Stimulated activated CD8-positive, alpha-beta memory T cell treated with anti-CD3 and anti-CD28 coated beads, Interleukin-7, amount 100 ng/mL, for 4 hours (primary cell): ENCODE measurements at regions not wholly inside any gene's neighbourhood (a gene's known extent, or its start where the extent isn't known, plus 50 kb on each side); places are given as distances from the start of the nearest gene placed in this dataset.

Experiments
- DNase-seq, 2 donors: peaks; one replicate each; pipeline ENCODE4 v3.0.0-alpha.2; 2020; ENCODE audit warnings: low read depth in 2 of 2

DNA sequence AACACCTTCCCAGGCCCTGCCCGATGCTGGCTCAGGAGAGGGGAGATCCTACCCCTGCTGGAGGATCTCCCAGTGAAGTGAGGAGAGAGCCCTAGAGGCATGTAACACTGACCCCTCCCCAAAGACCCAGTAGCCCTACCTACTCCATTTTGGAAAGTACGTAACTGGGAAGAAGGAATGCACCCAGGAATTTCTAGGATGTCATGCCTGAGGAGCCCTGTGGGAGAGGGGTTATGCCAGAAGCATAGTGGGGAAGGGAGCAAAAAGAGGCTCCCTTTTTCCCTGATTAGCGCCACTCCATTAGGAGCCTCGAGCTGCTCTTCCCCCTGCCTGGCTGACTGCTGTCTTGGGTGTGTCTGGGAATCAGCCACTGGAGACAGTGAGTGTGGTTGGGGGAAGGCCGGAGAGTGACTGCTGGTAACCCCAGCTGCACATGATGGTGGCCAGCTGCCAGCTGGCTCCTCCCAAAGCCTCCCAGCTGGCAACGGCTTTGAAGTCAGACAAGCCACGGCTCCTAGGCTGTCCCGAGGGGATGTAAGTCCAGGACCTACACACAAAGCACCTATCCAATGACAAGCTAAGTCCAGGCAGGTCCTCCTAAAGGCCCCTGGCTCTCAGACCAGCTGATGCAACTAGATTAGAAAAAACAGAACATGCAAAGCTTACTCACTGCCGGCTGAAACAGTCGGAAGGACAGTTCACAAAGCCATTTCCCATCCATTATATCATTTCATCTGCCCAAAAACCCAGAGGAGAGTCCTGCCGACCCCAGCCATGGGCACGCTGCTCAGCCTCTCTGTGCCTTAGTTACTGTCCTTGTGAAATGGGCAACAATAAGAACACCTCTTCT lies 136.5 kb upstream of the ABCA1 start:
- no peak for DNase-seq

DNA sequence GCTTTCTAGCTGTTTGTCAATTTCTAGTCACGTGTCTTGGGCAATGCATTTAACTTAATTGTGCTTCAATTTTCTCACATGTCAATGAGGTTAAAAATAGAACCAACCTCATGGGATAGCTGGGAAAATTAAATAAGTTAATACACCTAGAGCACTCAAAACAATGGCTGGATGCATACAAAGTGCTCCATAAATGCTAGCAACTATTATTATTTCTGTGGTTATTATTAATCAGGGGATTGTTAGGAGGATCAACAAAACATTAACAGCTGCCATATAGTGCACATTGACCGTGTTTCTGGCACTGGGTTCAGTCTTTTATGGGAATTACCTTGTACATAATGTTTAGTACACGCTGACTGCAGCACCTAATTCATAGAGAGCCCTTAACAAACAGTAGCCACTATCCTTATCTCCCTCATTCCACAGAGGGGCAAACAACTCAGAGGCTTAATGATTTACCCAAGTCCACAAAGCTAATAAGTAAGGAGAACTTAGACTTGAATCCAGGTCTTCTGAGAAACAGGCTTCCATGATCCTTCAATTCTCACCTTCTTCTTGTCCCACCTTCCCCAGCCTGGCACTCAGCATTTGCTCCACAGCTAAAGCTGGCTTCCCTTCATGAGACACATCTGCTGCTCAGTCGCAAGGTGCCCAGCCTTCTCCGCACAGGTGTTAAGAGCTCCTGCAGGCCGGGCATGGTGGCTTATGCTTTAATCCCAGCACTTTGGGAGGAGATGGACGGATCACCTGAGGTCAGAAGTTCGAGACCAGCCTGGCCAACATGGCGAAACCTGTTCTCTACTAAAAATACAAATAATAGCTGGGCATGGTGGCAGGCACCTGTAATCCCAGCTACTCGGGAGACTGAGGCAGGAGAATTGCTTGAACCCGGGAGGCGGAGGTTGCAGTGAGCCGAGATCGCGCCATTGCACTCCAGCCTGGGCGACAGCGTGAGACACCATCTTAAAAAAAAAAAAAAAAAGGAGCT lies 137.4 kb upstream of the ABCA1 start:
- no peak for DNase-seq

DNA sequence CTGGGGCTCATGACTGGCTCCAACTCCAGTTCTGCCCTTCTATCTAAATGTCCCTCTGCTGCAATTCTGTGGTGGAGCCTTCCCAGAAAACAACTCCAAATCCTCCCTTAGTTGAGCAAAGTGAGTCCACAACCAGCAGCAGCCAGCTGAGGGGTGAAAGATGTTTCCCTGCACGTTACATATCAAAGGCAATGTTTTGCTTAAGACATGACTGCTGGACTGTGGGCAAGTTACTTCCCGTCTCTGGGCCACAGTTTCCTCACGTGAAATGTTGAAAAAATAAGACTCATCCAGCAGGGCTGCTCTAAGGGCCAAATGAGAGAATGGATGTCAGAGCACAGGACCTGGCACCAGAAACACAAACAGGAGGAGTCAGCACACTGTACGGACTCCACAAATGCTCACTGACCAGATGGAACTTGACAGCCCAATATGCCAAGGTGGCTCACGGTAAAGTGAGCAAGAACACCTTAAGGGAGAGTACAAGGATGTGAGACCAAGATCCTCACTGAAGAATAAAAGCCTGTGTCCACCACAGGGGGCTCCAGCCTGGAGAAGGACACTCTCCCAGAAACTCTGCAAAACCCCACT lies 138.4 kb upstream of the ABCA1 start:
- no peak for DNase-seq

DNA sequence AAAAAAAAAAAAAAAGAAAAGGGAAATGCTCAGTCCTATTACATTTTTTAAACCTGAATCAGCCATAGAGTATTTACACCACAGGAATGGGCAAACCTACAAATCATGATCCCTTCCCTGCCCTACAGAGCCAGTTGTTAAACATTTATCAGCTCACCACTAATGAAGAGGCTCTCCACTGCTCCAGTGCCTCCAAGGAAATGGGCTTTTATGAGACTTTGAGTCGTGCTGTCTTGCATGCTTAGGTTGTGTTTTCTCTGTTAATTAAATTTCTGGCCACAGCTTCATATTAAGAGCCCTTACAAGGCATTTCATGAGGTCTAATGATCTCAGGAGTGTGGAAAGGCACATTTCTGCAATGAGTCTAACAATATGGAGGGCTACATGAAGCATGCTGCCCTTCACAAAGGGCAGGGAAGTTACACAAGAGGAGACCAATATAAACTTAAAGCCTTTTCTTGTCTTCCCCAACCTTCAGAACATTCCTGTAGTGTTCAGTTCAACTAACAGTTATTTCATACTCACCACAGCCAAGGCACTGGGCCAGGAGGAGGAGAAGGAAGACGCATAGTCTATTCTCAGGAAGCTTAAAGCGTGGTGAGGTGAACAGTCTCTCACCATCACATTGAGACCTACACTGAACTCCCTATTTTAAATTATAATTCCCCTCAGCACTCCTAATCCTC lies 140.1 kb upstream of the ABCA1 start:
- no peak for DNase-seq

DNA sequence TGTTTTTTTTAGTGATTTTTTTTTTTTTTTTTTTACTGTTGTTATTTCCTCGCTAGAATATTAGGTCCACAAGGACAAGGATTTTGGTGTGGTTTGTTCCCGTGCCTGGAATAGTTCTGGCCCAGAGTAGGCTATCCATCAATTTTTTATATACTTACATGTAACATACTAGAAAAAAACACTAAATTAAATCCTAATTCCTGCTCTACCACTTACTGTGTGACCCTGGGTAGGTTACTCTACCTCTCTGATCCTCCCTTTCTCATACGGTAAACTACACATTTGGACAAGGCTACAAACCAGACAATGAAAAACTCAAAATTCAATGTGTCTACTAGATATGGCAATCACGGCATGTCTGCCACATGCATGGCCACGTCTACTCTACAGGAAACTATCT lies 141.3 kb upstream of the ABCA1 start:
- DNase-seq = no peak

DNA sequence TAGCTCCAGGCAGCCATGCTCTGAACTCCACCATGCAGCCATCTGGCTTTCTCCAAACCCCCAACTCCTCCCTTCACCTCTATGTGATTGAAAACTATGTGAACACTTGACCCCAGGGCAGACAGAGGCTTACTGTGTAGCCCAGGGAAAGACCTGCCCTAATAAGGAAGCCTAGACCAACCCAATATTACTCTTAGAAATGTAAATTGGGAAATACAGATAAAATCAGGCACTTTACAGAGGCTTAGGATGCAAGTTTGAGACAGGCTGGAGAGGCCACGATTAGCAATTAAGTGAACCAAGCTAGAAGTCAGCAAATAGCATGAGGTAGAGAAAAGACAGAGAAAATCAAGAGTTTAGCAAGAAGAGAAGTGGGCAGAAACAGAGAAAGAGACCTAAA lies 141.7 kb upstream of the ABCA1 start:
- no peak for DNase-seq

DNA sequence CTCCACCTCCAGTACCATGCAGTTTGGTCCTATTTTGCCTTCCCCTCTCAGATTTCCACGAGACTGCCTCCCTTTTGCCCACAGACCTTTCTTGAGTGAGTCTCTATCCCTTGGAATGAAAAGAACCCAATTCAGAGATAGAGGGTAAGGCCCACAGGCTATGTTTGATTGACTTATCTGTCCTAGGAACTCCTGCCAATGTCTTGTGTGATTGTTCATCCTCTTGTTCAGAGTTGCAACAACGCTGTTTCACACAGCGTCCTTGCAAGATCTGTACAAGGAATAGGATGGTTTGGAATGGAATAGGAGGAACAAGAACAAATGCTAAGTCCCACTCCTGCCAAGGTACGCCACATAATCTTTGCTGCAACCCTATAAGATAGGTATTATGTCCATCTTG lies 142.2 kb upstream of the ABCA1 start:
- no peak for DNase-seq

DNA sequence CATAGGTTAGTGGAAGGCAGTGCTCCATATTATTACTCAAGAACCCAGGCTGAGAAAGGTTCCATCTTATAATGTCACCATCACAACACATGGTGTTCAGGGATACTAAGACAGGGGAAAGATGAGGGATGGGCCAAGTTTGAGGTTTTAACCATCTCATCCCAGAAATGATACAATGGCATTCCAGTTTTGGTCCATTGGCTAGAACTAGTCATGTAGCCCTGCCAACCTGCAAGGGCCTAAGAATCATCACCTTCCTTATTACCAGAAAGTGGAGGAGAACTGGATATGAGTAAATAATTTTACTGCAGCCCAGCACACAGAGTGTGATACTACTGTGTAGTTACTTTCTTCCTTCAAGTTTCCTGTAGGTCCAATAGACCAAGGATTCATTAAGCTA lies 144.5 kb upstream of the ABCA1 start:
- no peak for DNase-seq

DNA sequence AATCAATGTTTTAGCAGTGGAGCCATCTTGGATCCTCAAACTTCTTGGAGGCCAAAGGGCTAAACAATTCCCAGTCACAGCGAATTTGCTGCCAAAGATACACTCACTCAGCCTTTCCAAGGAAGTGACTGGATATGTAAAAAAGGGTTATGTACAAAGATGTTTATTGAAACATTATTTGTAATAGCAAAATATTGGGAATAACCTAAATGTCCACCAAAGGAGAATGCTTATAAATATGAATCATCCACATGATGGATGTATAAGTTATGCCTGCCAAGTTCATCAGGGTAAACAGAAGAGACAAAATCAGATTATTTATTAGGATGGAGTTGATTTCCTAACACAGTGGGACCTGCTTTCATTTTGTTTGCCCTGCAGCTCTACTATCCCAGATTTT lies 145.2 kb upstream of the ABCA1 start:
- DNase-seq = no peak

DNA sequence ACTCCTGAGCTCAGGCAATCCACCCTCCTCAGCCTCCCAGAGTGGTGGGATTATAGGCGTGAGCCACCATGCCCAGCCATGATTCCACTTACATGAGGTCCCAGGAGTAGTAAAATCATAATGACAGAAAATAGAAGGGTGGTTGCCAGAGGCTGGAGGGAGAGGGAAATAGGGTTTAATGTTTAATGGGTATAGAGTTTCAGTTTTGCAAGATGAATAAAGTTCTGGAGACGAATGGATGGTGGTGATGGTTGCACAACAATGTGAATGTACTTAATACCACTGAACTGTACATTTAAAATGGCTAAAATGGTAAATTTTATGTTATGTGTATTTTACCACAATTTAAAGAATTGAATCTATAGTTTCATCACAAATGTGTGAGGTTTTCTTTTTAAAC lies 146.5 kb upstream of the ABCA1 start:
- DNase-seq = no peak

DNA sequence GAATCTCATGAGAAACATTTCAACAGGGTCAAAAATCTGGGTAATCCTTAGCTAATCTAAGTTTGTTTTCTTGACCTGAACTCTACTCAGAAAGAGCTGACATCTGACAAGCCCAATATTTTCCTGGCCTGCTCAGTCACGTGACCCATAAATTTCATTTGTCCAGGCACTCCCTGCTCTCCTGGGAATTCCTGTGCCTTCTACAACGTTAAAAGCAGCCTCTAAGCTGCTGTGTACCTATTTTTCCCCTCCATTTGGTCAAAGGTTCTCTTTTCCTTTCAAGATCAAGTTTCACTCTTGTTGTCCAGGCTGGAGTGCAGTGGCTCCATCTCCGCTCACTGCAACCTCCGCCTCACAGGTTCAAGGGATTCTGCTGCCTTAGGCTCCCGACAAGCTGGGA lies 148.8 kb upstream of the ABCA1 start:
- no peak for DNase-seq

DNA sequence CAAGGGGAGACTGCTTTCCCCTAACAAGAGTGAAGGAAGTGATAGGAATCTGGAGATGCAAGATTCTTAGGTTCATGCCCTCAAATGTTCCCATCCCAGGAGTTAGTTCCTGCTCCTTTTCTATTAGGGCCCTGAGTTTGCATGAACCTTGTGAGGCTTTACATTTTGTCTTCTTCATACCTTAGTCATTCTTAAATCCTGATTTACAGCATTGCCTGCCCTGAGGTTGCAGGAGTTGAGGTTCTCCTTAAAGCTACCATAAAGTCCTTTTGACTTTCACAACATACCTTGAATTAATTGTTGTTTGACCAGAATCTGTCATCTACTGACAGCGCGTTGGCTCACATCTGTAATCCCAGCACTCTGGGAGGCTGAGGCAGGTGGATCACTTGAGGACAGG lies 151.5 kb upstream of the ABCA1 start:
- no peak for DNase-seq

DNA sequence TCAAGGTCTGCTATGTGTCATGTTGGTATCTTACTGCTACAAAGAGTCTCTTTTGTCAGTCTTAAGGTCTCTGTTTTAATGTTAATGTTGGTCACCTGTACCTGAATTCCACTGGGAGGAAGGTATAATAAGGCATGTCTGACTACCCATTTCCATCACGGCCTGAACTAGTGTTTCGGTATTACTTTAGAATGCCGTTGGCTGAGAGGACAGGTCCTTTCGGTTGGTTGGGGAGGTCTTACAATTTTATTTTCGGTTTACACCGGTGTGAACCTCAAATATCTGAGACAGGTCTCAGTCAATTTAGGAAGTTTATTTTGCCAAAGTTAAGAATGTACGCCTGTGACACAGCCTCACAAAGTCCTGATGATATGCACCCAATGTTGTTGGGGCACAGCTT lies 154.9 kb upstream of the ABCA1 start:
- DNase-seq = no peak

DNA sequence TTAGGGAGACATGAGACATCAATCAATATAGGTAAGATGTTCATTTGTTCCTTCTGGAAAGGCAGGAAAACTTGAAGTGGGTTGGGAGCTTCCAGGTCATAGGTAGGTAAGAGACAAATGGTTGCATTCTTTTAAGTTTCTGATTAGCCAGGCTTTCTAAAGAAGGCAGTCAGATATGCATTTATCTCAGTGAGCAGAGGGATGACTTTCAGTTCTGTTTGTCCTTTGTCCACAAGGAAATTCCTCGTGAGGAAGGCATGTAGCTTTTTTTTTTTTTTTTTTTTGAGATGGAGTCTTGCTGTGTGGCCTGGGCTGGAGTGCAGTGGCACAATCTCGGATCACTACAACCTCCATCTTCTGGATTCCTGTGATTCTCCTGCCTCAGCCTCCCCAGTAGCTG lies 155.3 kb upstream of the ABCA1 start:
- no peak for DNase-seq

DNA sequence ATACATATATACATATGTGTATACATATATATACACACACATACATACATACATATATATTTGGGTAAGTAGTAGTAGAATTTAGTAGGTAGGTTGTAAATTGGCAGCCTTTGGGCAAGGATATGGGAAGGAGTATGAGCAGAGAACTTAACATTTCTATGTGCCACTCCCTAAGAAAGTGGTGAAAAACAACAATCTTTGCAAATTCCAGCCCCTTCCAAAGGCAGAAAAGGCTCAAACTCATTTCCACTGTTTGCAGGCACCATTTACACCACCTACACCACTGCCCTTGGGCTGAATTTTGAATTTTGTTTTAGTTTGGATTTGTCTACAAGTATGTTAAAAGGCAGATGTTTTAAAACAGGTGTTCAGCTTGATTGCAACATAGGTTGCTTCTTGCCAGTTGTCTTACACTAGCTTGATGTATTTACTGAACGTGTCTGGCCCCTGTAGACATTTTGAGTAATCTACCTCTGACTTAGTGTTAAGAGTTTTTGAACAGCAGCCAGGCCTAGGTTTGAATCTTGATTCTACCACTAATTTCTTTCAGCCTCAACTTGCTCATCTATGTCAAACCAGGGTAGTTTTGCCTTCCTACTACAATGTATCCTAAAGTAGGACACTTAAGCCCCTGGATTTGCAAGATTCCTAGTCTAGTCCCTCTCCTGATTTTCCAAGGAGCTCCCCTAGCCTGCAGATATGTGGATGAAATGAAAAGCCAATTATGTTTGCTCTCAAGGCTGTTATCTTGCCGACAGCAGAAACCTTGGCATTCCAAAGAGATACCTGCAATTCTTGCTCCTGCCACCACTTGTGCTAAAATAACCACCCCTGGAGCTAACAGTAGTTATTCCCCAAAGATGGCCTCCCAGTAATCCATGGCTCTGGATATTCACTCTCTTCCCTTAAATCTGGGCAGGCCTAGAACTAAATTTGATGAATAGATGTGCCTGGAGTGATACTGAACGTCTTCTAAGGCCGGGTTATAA lies 156.2 kb upstream of the SLC44A1 start:
- DNase-seq = no peak

DNA sequence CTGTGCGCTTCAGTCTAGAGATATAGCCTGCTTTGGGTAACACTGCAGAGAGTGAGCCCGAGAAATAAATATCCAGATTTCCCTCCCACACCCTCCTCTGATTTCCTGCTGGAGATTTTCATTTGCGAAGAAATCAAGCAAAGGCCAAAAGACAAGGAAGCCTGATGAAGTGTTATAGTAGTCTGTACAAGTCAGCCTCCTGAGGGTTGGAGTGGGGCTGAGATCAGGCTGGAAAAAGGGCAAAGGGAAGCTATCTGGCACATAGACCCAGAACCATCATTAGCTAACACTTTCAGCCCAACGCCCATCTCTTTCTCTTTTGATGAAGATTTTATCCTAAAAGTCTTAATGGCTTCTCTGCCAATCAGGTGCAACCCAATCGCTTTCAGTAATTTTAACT lies 154.6 kb upstream of the SLC44A1 start:
- DNase-seq = no peak

DNA sequence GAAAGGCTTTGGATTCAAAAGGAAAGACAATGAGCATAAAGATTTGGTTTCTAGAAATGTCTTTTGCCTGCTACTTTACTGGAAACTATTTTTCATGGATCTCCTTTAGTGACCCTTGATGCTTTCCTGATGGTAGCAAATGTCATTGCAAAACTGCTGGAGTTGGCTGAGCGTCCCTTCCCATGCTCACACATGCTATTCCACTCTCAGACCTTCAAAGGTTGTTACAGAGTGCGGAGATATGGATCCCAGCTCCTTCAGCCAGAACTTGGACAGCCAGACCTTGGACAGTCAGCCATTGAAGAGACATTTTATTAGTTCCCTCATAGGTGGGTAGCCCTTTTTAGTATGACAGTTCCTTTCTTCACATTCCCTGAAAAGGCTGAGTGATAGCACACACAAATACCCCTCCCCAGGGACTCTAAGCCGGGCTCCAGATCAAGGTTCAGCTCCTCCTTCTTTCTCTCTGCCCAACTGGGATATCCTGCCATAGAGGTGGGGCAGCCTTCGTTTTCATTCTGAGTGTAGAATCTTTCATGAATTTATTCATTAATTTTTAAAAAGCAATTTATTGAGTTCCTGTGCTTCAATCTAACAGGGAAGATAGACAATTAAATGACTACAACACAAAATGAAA lies 153.3 kb upstream of the SLC44A1 start:
- no peak for DNase-seq

DNA sequence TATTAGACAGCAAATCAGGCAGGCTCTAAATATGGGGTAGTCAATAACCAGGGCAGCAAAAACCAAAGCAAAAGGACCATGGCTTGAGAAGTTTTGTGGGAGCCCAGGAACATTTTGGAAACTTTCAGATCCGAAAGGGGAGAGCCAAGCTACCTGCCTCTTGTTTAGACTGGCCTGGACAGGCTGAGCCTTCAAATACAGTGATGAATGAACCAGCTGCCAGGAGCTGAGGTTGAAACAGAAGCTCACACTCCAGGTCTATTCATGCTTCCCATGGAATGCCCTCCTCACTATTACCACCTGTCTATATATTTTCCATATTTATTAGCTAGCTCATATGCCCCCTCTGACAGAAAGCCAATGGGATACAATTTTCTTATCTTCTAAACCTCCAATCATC lies 150.8 kb upstream of the SLC44A1 start:
- DNase-seq = no peak

DNA sequence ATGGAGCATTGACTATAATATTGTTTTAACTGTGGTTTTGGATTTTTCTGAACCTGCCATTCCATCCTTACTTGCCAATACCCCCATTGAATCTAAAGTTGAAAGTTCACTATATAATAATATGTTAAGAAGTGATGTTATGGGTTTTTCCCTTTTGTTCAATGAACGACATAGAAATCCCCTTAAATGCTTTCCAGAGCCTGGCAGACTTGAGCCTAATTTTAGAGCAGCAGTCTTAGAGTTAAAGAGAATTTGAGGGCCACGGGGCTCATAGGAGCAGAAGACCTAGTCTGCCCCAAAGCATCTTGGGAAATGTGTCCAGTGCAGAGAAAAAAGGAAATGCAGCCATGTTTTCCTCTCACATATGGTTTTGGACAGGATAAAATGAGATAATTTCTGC lies 146.1 kb upstream of the SLC44A1 start:
- no peak for DNase-seq

DNA sequence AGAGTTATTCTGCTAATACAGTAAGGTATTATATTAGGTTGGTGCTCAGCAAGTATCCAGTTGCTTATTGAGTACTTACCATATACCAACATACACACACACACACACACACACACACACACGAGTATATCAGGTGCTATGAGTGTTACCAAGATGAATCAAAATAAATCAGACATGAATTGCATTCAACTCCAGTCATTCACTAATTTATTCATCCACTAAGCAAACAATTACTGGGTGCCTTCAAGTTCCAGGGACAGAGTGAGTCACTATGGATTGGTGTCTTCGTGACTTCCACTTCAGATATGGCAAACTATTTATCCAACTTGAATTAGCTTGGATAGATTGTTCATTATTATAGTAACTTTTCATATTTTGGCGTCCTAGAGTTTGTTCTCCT lies 140.7 kb upstream of the SLC44A1 start:
- DNase-seq = no peak
